CD4-positive, alpha-beta T cell (primary cell): ENCODE measurements at regions not wholly inside any gene's neighbourhood (a gene's known extent, or its start where the extent isn't known, plus 50 kb on each side); places are given as distances from the start of the nearest gene placed in this dataset.

Experiments
- ATAC-seq: fragments of 200-7000 bp; cut with Tn5 transposase; one replicate; pipeline ENCODE4 v1.10.0; 2022; ENCODE audit warnings: mild to moderate bottlenecking; ENCODE audit not compliant: poor library complexity
- CTCF ChIA-PET: fragments of 350-600 bp; sonication (Branson Sonifier 250); formaldehyde crosslinking; loops from one replicate; lab custom pipeline; 2021; ENCODE audit warnings: antibody characterized with exemption, inconsistent platforms; lab: Charles Lee
- POLR2A ChIA-PET: fragments of 350-600 bp; sonication (Branson Sonifier 250); formaldehyde crosslinking; loops from one replicate; lab custom pipeline; 2021; ENCODE audit warnings: antibody characterized with exemption, inconsistent platforms; lab: Charles Lee
- DNase-seq, 14 experiments: peaks; one replicate each; pipeline ENCODE4 v3.0.0-alpha.2; 2013 to 2020; ENCODE audit warnings: mixed read lengths in 2 of 14
- H3K27ac ChIP-seq, 2 donors: one replicate each; pipeline versions ENCODE4 v1.5.1 to v1.7.0; 2013; ENCODE audit warnings: low read length in 2 of 2, low read depth in 1 of 2, mild to moderate bottlenecking in 1 of 2
- H3K27me3 ChIP-seq, 2 experiments: 1 replicate in 1 of 2; 2 replicates in 1 of 2; pipeline versions ENCODE4 v1.6.1 to v1.7.0; 2013; ENCODE audit warnings: low read length in 2 of 2, control low read depth in 1 of 2, mild to moderate bottlenecking in 1 of 2, moderate library complexity in 1 of 2; ENCODE audit not compliant: insufficient read depth in 2 of 2, control insufficient read depth in 1 of 2
- H3K36me3 ChIP-seq: one replicate; pipeline ENCODE4 v1.6.1; 2013; ENCODE audit warnings: low read length, control low read depth; ENCODE audit not compliant: insufficient read depth
- H3K4me1 ChIP-seq: one replicate; pipeline ENCODE4 v1.6.1; 2013; ENCODE audit warnings: low read length, control low read depth; ENCODE audit not compliant: insufficient read depth
- H3K4me3 ChIP-seq: one replicate; pipeline ENCODE4 v1.5.1; 2013; ENCODE audit warnings: mild to moderate bottlenecking, low read length, moderate library complexity
- H3K9me3 ChIP-seq, 2 experiments: 1 replicate in 1 of 2; 2 replicates in 1 of 2; pipeline versions ENCODE4 v1.6.1 to v1.7.0; 2013; ENCODE audit warnings: low read length in 2 of 2, mild to moderate bottlenecking in 2 of 2, control low read depth in 1 of 2, moderate library complexity in 1 of 2; ENCODE audit not compliant: control insufficient read depth in 1 of 2, insufficient read depth in 1 of 2
- H3K27ac Mint-ChIP-seq: one replicate; pipeline ENCODE4 v1.8.0; 2020; ENCODE audit warnings: mixed read lengths
- H3K27me3 Mint-ChIP-seq: one replicate; pipeline ENCODE4 v1.8.0; 2021; ENCODE audit warnings: mixed read lengths
- H3K36me3 Mint-ChIP-seq: one replicate; pipeline ENCODE4 v1.8.0; 2021; ENCODE audit warnings: low read depth, mixed read lengths
- H3K4me1 Mint-ChIP-seq: one replicate; pipeline ENCODE4 v1.8.0; 2021; ENCODE audit warnings: low read depth, mixed read lengths
- H3K4me3 Mint-ChIP-seq: one replicate; pipeline ENCODE4 v1.8.0; 2020; ENCODE audit warnings: mild to moderate bottlenecking, mixed read lengths
- H3K9me3 Mint-ChIP-seq: one replicate; pipeline ENCODE4 v1.8.0; 2020; ENCODE audit warnings: mixed read lengths
- intact Hi-C, 2 experiments: fragments of 100-400 bp; cut with DNase I in 1 of 2; cut with micrococcal nuclease in 1 of 2; formaldehyde crosslinking; loops; one replicate each; pipeline versions ENCODE4 v1.15.1 to v1.9.0; 2023 to 2025; cut with DNase I, micrococcal nuclease
- TF ChIP-seq, protein P1 (sequence below): fragments of 200-600 bp; IDR thresholded peaks from one replicate; pipeline ENCODE4 v1.8.0; 2022; ENCODE audit warnings: antibody characterized with exemption, mild to moderate bottlenecking

DNA sequence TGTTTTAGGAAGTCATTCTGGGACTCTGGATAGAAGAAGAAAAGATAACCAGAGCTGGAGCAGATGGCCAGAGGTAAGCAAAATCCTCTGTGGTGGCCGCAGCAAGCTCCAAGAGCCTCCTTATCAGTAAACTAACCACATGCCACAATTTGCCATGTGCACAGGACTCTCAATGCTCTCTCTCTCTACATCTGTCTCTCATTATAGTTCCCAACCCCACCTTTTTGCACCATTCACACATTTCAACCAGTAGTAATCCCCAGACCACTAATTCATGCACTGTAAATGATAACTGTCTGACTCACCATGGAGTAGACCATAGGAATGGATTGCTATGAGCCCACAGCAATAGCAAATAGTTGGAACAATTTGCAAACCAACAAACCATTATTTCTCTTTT lies 526.1 kb downstream of the TLR4 start:
- Mint-ChIP-seq H3K27ac (no peak overlapping the region), H3K36me3 (no peaks in the 10 kb centered on the region), H3K27me3 (no peaks in the 10 kb centered on the region), H3K4me3 (no peak overlapping the region), H3K9me3 (no peaks in the 10 kb centered on the region), H3K4me1 (no peaks in the 10 kb centered on the region)
- Histone ChIP-seq H3K27me3 (no peaks in the 10 kb centered on the region), H3K4me3 (no peak overlapping the region), H3K27ac (no peak overlapping the region), H3K4me1 (no peaks in the 10 kb centered on the region), H3K36me3 (no peaks in the 10 kb centered on the region), H3K9me3 (no peaks in the 10 kb centered on the region)
- intact Hi-C loops = no loop called here
- DNase-seq (no peak), ATAC-seq (no peak)
- POLR2A ChIA-PET = no interaction called here
- CTCF ChIA-PET = no interaction called here
- TF ChIP-seq, protein P1, sequence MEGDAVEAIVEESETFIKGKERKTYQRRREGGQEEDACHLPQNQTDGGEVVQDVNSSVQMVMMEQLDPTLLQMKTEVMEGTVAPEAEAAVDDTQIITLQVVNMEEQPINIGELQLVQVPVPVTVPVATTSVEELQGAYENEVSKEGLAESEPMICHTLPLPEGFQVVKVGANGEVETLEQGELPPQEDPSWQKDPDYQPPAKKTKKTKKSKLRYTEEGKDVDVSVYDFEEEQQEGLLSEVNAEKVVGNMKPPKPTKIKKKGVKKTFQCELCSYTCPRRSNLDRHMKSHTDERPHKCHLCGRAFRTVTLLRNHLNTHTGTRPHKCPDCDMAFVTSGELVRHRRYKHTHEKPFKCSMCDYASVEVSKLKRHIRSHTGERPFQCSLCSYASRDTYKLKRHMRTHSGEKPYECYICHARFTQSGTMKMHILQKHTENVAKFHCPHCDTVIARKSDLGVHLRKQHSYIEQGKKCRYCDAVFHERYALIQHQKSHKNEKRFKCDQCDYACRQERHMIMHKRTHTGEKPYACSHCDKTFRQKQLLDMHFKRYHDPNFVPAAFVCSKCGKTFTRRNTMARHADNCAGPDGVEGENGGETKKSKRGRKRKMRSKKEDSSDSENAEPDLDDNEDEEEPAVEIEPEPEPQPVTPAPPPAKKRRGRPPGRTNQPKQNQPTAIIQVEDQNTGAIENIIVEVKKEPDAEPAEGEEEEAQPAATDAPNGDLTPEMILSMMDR = no peak

DNA sequence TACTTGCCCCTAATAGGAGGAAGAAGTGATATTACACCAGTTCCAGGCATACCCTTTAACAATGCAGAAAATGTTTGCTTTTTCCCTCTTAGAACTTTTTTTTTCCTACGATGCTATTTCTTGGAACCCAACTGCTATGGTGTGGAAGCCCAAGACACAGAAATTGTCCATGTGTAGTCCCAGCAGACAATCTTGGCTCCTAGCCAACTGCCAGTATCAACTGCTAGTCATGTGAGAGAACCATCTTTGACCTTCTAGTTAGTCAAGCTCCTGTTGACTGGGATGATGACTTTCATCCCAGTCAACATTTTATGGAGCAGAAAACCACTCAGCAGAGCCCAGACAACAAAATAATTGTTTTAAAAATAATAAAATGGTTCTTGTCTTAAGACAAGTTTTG lies 532.4 kb downstream of the TLR4 start:
- TF ChIP-seq, protein P1 = no peak
- Mint-ChIP-seq H3K9me3 (peaks cover 2% of the 10 kb centered on the region), H3K4me1 (no peaks in the 10 kb centered on the region), H3K4me3 (no peak overlapping the region), H3K36me3 (no peaks in the 10 kb centered on the region), H3K27me3 (no peaks in the 10 kb centered on the region), H3K27ac (no peak overlapping the region)
- DNase-seq (no peak), ATAC-seq (no peak)
- Histone ChIP-seq H3K4me3 (no peak overlapping the region), H3K36me3 (no peaks in the 10 kb centered on the region), H3K4me1 (no peaks in the 10 kb centered on the region), H3K27me3 (no peaks in the 10 kb centered on the region), H3K9me3 (no peaks in the 10 kb centered on the region), H3K27ac (no peak overlapping the region)
- intact Hi-C loops = no loop called here
- POLR2A ChIA-PET = no interaction called here
- CTCF ChIA-PET = no interaction called here

DNA sequence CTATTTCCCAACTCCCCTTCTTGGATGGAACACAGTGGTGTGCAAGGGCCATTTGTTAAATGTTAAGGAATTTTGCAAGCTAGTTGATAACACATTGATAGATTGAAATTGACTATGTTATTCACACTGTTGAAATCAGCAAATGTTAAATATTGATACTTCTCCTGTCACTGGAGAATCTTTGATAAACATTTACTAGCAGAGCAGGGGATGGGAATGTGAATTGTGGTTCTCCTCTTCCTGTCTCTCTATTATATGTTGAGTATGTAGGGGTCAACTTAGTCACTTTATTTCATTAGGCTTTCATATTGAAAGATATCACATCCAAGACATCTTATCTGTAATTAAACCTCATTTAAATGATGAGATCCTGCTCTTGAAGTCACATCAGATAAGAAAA lies 533.9 kb downstream of the TLR4 start:
- H3K9me3 ChIP-seq = peaks cover 0 to 6% of the 10 kb centered on the region in 2 experiments
- intact Hi-C loops = no loop called here
- H3K4me3 ChIP-seq = no peak overlapping the region
- no peaks in the 10 kb centered on the region for H3K36me3 ChIP-seq
- ChIA-PET CTCF (no interaction called here), POLR2A (no interaction called here)
- no peaks in the 10 kb centered on the region for H3K27me3 ChIP-seq
- H3K4me1 ChIP-seq = no peaks in the 10 kb centered on the region
- no peak overlapping the region for H3K27ac Mint-ChIP-seq
- H3K4me3 Mint-ChIP-seq = no peak overlapping the region
- DNase-seq (no peak), ATAC-seq (no peak)
- no peaks in the 10 kb centered on the region for H3K36me3 Mint-ChIP-seq
- H3K4me1 Mint-ChIP-seq = no peaks in the 10 kb centered on the region
- H3K27ac ChIP-seq = no peak overlapping the region
- TF ChIP-seq, protein P1 = no peak
- H3K27me3 Mint-ChIP-seq = no peaks in the 10 kb centered on the region
- peaks cover 2% of the 10 kb centered on the region for H3K9me3 Mint-ChIP-seq
